Keratinocyte (primary cell): ENCODE measurements at regions not wholly inside any gene's neighbourhood (a gene's known extent, or its start where the extent isn't known, plus 50 kb on each side); places are given as distances from the start of the nearest gene placed in this dataset.

Experiments
- DNase-seq: peaks from one replicate; pipeline ENCODE4 v3.0.0-alpha.2; 2011; ENCODE audit warnings: low read depth, missing footprints, low spot score
- FAIRE-seq: peaks from 2 replicates; lab custom pipeline; 2011; peaks lifted over from hg19 to GRCh38; lab: Jason Lieb, UNC
- H2AFZ ChIP-seq: 2 replicates; pipeline ENCODE4 v1.6.0; 2012; ENCODE audit warnings: low read length, control low read depth, inconsistent platforms; ENCODE audit not compliant: control insufficient read depth
- H3K27ac ChIP-seq: 2 replicates; pipeline ENCODE4 v1.5.1; 2011; ENCODE audit warnings: low read length; ENCODE audit not compliant: control insufficient read depth, insufficient read depth
- H3K27me3 ChIP-seq: 3 replicates; pipeline ENCODE4 v1.6.0; 2011; ENCODE audit warnings: low read length; ENCODE audit not compliant: control insufficient read depth, insufficient read depth; ENCODE audit errors: extremely low read depth
- H3K36me3 ChIP-seq, 2 experiments: 2 replicates in 1 of 2; 3 replicates in 1 of 2; pipeline ENCODE4 v1.5.1; 2011; ENCODE audit warnings: low read length in 2 of 2, mild to moderate bottlenecking in 1 of 2; ENCODE audit not compliant: control insufficient read depth in 2 of 2, insufficient read depth in 2 of 2; ENCODE audit errors: extremely low read depth in 1 of 2
- H3K4me1 ChIP-seq: 3 replicates; pipeline ENCODE4 v1.5.1; 2011; ENCODE audit warnings: low read length; ENCODE audit not compliant: control insufficient read depth, insufficient read depth; ENCODE audit errors: extremely low read depth
- H3K4me2 ChIP-seq: 3 replicates; pipeline ENCODE4 v1.6.0; 2011; ENCODE audit warnings: low read depth, low read length; ENCODE audit not compliant: control insufficient read depth, insufficient read depth; ENCODE audit errors: extremely low read depth
- H3K4me3 ChIP-seq, 3 experiments: fragments of 200-600 bp in 1 of 3; sonication (generic) in 1 of 3; 2 replicates in 2 of 3; 3 replicates in 1 of 3; pipeline ENCODE4 v1.5.1; 2011 to 2016; ENCODE audit warnings: low read length in 3 of 3, mild to moderate bottlenecking in 3 of 3, control low read depth in 2 of 3, inconsistent platforms in 1 of 3, low read depth in 1 of 3, mixed read lengths in 1 of 3, mixed run types in 1 of 3, moderate library complexity in 1 of 3; ENCODE audit not compliant: control insufficient read depth in 2 of 3, insufficient read depth in 2 of 3; ENCODE audit errors: extremely low read depth in 1 of 3
- H3K79me2 ChIP-seq: 2 replicates; pipeline ENCODE4 v1.6.0; 2012; ENCODE audit warnings: low read length; ENCODE audit not compliant: control insufficient read depth, insufficient read depth
- H3K9ac ChIP-seq: 3 replicates; pipeline ENCODE4 v1.6.0; 2011; ENCODE audit warnings: low read length; ENCODE audit not compliant: control insufficient read depth, insufficient read depth; ENCODE audit errors: extremely low read depth
- H3K9me1 ChIP-seq: 3 replicates; pipeline ENCODE4 v1.6.0; 2011; ENCODE audit warnings: low read length; ENCODE audit not compliant: control insufficient read depth, insufficient read depth; ENCODE audit errors: extremely low read depth
- H3K9me3 ChIP-seq: 2 replicates; pipeline ENCODE4 v1.5.1; 2012; ENCODE audit warnings: low read depth, low read length; ENCODE audit not compliant: control insufficient read depth
- H4K20me1 ChIP-seq: 3 replicates; pipeline ENCODE4 v1.6.0; 2011; ENCODE audit warnings: low read length; ENCODE audit not compliant: control insufficient read depth, insufficient read depth; ENCODE audit errors: extremely low read depth
- EZH2 ChIP-seq: IDR thresholded peaks from one replicate; pipeline ENCODE4 v1.6.1; 2012; ENCODE audit warnings: inconsistent platforms, mild to moderate bottlenecking, low read length, moderate library complexity
- dilution Hi-C: fragments of 300-500 bp; cut with MboI; formaldehyde crosslinking; loops from one replicate; pipeline ENCODE4 v1.7.0; 2020; ENCODE audit warnings: low sequenced_read_pairs; ENCODE audit not compliant: extremely low pct_ligation_motif_present
- TF ChIP-seq, protein P1 (sequence below), 3 experiments: IDR thresholded peaks in 1 of 3; conservative IDR thresholded peaks in 1 of 3; optimal IDR thresholded peaks in 1 of 3; 2 replicates in 2 of 3; 3 replicates in 1 of 3; pipeline versions ENCODE3 to v1.5.1; 2011; ENCODE audit warnings: low read length in 3 of 3, mild to moderate bottlenecking in 3 of 3, moderate library complexity in 2 of 3, control low read depth in 1 of 3, inconsistent platforms in 1 of 3; ENCODE audit not compliant: insufficient read depth in 2 of 3; ENCODE audit errors: extremely low read depth in 1 of 3

DNA sequence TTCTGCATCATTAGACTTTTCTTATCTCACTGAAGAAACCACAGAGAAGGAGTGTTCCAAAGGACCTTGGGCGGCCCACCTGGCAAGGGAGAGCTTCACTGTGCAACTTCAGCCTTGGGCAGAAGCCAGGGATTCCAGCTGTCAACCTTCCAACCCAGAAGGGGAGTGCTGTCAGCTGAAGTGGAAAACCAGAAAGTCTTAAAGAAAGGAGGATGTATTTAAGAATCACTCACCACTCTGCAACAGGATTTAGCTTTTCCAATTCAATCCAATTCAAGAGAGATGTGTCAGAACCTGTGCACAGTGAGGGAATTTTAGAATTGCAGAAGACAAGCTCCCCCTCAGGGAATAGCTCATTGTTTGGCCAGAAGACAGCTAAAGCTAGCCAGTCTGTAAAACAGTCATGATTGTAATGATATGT lies 553.7 kb downstream of the CD83 start:
- no peak overlapping the region for H2AFZ ChIP-seq
- no peak overlapping the region for H3K4me3 ChIP-seq
- H3K36me3 ChIP-seq: no peaks in the 10 kb centered on the region
- H3K27ac ChIP-seq: peak overlapping the region; percentile 59
- no peaks in the 10 kb centered on the region for H3K9me1 ChIP-seq
- no peaks in the 10 kb centered on the region for H4K20me1 ChIP-seq
- peak; percentile 95 for FAIRE-seq
- TF ChIP-seq, protein P1, sequence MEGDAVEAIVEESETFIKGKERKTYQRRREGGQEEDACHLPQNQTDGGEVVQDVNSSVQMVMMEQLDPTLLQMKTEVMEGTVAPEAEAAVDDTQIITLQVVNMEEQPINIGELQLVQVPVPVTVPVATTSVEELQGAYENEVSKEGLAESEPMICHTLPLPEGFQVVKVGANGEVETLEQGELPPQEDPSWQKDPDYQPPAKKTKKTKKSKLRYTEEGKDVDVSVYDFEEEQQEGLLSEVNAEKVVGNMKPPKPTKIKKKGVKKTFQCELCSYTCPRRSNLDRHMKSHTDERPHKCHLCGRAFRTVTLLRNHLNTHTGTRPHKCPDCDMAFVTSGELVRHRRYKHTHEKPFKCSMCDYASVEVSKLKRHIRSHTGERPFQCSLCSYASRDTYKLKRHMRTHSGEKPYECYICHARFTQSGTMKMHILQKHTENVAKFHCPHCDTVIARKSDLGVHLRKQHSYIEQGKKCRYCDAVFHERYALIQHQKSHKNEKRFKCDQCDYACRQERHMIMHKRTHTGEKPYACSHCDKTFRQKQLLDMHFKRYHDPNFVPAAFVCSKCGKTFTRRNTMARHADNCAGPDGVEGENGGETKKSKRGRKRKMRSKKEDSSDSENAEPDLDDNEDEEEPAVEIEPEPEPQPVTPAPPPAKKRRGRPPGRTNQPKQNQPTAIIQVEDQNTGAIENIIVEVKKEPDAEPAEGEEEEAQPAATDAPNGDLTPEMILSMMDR (optimal IDR thresholded peaks at IDR 0.05 in 1 of 3, IDR thresholded peaks at IDR 0.05 in 1 of 3, conservative IDR thresholded peaks at IDR 0.05 in 1 of 3; ENCODE audit: extremely low read depth in 1 of 3, insufficient read depth in 2 of 3, low read length in 3 of 3): no peak
- TF ChIP-seq EZH2: no peak
- H3K9me3 ChIP-seq: no peaks in the 10 kb centered on the region
- dilution Hi-C loops: no loop called here
- peak overlapping the region; percentile 2 for H3K9ac ChIP-seq
- H3K4me2 ChIP-seq: peak overlapping the region; percentile 58
- no peaks in the 10 kb centered on the region for H3K27me3 ChIP-seq
- H3K4me1 ChIP-seq: peaks cover 57% of the 10 kb centered on the region
- no peaks in the 10 kb centered on the region for H3K79me2 ChIP-seq
- DNase-seq: peak; percentile 66

DNA sequence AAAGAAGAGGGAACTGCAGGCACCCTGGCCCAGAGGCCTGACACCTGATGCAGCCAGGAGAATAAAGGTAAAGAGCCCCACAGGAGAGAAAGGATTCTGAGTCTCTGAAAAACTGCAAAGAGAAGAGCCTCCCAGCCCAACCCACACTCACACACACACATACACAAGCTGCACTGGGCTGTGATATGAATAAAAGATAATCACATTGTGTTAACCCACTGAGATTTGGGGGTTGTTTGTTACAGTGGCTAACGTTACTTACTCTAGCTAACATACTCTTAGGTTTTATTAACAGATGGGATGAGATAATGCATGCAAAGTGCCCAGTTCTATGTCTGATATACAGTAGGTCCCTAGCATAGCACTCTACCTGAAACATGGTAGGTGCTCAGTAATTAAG lies 554.4 kb downstream of the CD83 start:
- no peaks in the 10 kb centered on the region for H3K36me3 ChIP-seq
- FAIRE-seq (peak; percentile 51), DNase-seq (no peak)
- no peaks in the 10 kb centered on the region for H3K27me3 ChIP-seq
- no peaks in the 10 kb centered on the region for H4K20me1 ChIP-seq
- no peak overlapping the region for H3K4me3 ChIP-seq
- no peaks in the 10 kb centered on the region for H3K9me3 ChIP-seq
- TF ChIP-seq EZH2: no peak
- TF ChIP-seq, protein P1 (optimal IDR thresholded peaks at IDR 0.05 in 1 of 3, IDR thresholded peaks at IDR 0.05 in 1 of 3, conservative IDR thresholded peaks at IDR 0.05 in 1 of 3; ENCODE audit: extremely low read depth in 1 of 3, insufficient read depth in 2 of 3, low read length in 3 of 3): no peak
- H3K79me2 ChIP-seq: no peaks in the 10 kb centered on the region
- H3K4me2 ChIP-seq: peak overlapping the region; percentile 58
- H3K27ac ChIP-seq: peak overlapping the region; percentile 16
- H3K9me1 ChIP-seq: no peaks in the 10 kb centered on the region
- peak overlapping the region; percentile 2 for H3K9ac ChIP-seq
- dilution Hi-C loops: no loop called here
- H2AFZ ChIP-seq: no peak overlapping the region
- H3K4me1 ChIP-seq: peaks cover 59% of the 10 kb centered on the region
